LNCAP (cell line): ENCODE measurements at regions not wholly inside any gene's neighbourhood (a gene's known extent, or its start where the extent isn't known, plus 50 kb on each side); places are given as distances from the start of the nearest gene placed in this dataset.

Source experiments
- TF ChIP-seq, protein P1 (sequence below): fragments of 450-650 bp; IDR thresholded peaks from 2 replicates; pipeline ENCODE4 v1.5.1; 2017; ENCODE audit warnings: mild to moderate bottlenecking

- TF ChIP-seq, protein P1, sequence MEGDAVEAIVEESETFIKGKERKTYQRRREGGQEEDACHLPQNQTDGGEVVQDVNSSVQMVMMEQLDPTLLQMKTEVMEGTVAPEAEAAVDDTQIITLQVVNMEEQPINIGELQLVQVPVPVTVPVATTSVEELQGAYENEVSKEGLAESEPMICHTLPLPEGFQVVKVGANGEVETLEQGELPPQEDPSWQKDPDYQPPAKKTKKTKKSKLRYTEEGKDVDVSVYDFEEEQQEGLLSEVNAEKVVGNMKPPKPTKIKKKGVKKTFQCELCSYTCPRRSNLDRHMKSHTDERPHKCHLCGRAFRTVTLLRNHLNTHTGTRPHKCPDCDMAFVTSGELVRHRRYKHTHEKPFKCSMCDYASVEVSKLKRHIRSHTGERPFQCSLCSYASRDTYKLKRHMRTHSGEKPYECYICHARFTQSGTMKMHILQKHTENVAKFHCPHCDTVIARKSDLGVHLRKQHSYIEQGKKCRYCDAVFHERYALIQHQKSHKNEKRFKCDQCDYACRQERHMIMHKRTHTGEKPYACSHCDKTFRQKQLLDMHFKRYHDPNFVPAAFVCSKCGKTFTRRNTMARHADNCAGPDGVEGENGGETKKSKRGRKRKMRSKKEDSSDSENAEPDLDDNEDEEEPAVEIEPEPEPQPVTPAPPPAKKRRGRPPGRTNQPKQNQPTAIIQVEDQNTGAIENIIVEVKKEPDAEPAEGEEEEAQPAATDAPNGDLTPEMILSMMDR = no peak
Observed at GRCh38 chr11:122042981-122043380, 73.0 kb downstream of the BLID start.

GRCh38 chr11:122040464-122040863, 75.6 kb downstream of the BLID start:
- TF ChIP-seq, protein P1 = no peak

DNA sequence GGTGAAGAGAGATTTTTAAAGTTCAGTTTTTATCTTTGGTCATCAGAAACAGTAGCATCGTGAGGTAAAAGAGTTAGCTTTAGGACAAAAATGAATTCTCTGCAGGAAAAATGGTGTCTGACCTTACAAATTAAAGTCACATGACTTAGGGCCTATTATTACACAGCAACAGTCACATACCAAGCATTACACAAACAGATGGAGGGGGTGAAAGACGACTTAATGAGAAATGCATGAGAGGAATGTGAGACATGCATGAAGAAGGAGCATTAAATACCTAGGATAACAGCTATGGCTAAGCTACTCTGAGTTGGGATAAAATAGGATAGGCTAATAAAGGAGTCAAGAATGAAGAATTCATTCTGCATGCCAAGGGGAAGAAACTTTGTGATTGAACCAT, 77.5 kb downstream of the BLID start:
- TF ChIP-seq, protein P1 = no peak

- TF ChIP-seq, protein P1 = no peak
Observed at GRCh38 chr11:122037911-122038310, 78.1 kb downstream of the BLID start.

- TF ChIP-seq, protein P1 = no peak
Observed at GRCh38 chr11:122036493-122036892, 79.5 kb downstream of the BLID start.

- TF ChIP-seq, protein P1 = no peak
Observed at GRCh38 chr11:122036018-122036417, 80.0 kb downstream of the BLID start.

GRCh38 chr11:122033631-122034030, 82.4 kb downstream of the BLID start:
- TF ChIP-seq, protein P1 = no peak

GRCh38 chr11:122033193-122033592, 82.8 kb downstream of the BLID start:
- TF ChIP-seq, protein P1 = no peak
